Stimulated activated CD8-positive, alpha-beta memory T cell treated with anti-CD3 and anti-CD28 coated beads, Interleukin-4, amount 100 ng/mL, for 4 hours (primary cell): ENCODE measurements at regions not wholly inside any gene's neighbourhood (a gene's known extent, or its start where the extent isn't known, plus 50 kb on each side); places are given as distances from the start of the nearest gene placed in this dataset.

Experiments used
- DNase-seq, 2 donors: peaks; one replicate each; pipeline ENCODE4 v3.0.0-alpha.2; 2020; ENCODE audit warnings: low read depth in 2 of 2, low spot score in 1 of 2

DNA sequence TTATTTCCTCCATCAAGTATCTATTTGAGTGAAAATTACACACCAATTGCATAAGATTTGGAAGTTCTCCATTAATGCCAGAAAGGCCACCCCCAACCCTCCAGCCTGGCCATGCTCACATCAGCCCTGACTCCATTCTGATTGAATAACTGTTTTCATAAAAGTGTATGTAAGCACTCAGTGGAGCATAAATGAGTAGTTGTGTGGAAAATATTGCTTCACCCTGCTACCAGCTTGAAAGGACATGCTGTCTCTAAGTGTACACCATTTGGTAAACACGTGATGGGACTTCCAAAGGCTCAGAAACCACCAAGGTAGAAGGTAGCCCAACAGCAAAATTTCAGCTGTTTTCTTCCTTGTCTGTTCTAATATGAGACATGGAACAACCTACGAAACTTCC lies 393.8 kb downstream of the ZNF385D start:
- DNase-seq: no peak

DNA sequence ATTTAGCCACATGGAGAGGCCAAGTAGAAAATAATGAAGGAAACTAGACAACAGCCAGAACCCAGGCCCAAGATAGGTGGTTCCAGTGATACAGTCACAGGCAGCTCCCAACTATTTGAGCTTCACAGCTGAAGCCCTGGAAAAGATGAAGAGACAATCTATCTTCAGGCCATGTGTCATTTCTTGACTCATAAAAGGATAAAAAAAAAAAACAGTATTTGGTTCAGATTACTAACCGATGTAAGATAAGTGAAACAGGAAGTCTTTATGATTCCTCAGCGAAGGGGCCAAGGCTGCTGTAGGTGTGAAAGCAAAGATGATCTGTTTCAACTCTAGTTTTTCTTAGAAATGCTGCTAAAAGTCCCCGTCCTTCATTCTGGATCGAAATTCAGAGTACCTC lies 394.6 kb downstream of the ZNF385D start:
- DNase-seq: no peak

- DNase-seq: no peak
Observed at GRCh38 chr3:21345382-21345976, 405.5 kb downstream of the ZNF385D start.

GRCh38 chr3:21331857-21332256 lies 419.2 kb downstream of the ZNF385D start:
- DNase-seq: no peak

- no peak for DNase-seq
Observed at GRCh38 chr3:21331321-21331720, 419.7 kb downstream of the ZNF385D start.

GRCh38 chr3:21330293-21330692 lies 420.7 kb downstream of the ZNF385D start:
- DNase-seq: no peak

DNA sequence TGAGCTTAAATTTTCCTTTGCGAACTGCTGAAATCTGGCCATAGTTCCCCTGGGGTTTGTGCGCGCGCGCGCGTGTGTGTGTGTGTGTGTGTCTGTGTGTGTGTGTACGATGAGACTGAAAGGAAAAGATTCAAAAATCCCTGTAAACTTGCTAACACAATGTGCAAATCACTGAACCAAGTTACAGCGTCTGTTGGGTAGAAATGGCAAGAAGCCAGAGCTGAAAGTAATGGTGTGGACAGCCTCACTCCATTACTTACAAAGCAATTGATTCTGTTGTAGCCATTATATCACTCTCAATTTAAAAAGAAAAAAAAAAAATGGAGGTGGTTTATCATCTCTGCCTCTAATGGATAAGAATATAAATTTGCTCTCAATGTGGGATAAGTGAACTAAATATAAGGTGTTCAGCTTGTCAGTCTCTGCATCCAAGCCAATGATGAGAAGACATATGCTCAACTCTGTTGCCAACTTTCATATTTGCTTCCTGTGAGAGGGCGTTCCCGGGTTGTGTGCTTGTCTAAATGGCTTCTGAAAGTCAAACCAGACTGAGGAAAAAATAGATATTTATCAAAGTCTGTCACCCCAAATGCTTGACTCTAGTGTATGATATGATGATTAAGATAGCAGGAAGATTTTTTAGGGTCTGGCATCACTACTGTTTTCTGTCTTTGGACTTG lies 422.2 kb downstream of the ZNF385D start:
- no peak for DNase-seq

DNA sequence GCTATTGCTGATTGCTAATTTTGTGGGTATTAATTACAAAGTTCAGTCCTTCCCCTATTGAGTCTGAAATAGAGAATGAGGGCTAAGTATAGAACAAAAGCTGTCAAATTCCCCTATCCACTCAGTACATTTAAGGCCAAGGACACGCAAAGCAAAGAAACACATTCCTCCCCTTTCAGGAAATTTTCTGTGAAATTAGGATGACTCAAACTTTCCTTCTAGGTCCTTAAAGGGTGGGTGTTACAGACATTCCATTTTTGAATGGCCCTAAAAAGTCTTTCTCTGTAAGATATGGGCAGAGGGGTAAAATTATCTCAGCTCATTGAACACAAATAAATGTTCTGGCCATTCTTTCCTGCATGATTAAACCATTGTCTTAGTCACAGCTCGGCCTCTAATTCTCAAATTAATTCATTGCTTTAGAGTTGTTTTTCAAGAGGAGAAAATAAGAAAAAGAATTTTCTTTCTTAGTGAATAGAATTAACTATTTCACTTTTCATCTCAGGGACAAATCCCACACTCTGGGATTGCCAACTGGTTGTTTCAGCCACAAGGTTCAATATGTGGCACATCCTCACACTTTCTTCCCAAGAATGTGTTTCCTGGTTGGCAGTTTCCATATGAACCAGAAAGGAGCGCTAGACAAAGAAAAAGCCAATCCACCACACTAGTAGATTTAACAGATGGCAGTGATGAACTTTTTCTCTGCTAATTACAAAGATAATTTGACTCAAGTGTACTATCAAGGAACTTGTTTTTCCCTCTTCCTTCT lies 424.1 kb downstream of the ZNF385D start:
- DNase-seq: no peak

GRCh38 chr3:21314688-21315087 lies 436.3 kb downstream of the ZNF385D start:
- no peak for DNase-seq

DNA sequence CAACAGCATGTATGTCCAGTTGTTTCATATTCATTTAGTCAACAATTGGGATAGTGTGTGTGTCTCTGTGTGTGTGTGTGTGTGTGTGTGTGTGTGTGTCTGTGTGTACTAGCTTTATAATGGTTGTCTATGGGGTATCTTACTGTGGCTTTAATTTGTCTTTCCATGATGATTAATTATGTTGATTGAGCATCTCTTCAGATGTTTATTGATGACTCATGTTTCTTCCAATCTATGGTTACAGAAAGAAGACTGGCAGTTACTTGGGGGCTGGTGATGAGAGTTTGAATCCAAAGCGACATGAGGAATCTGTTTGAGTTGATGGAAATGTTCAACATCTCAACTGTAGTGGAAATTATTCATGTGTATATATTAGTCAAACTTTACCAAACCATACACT lies 440.1 kb downstream of the ZNF385D start:
- no peak for DNase-seq

- DNase-seq: no peak
Observed at GRCh38 chr3:21310161-21310560, 440.8 kb downstream of the ZNF385D start.

- DNase-seq: no peak
Observed at GRCh38 chr3:21297304-21297703, 453.7 kb downstream of the ZNF385D start.

GRCh38 chr3:21294768-21295167 lies 456.2 kb downstream of the ZNF385D start:
- no peak for DNase-seq

GRCh38 chr3:21292971-21293370 lies 458.0 kb downstream of the ZNF385D start:
- no peak for DNase-seq

- DNase-seq: no peak
Observed at GRCh38 chr3:21290557-21290956, 460.5 kb downstream of the ZNF385D start.

DNA sequence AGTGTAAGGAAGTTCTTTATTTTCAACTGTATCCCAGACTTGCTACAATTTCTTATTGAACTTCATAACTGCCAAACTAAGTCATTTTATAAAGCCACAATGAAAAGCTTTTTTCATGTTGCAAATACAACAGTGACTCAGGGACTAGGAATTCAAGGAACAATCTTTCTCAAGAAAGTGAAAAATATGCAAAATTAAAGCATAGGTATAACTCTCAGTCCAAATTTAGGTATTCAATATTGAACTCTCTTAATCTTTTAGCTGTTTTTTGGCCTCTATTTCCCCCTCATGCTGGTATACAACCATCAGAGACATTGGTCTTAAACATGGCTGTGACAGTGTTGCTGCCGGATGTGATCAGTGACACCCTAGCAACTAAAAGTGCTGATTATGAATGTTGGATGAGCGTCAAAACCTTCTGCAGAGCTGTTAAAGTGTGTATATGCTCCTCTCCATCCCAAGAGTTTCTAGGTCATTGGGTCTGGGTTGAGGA lies 476.9 kb downstream of the ZNF385D start:
- no peak for DNase-seq

GRCh38 chr3:21273259-21274025 lies 477.6 kb downstream of the ZNF385D start:
- no peak for DNase-seq

GRCh38 chr3:21271606-21272016 lies 479.4 kb downstream of the ZNF385D start:
- DNase-seq: no peak

GRCh38 chr3:21269882-21270281 lies 481.1 kb downstream of the ZNF385D start:
- DNase-seq: no peak

- no peak for DNase-seq
Observed at GRCh38 chr3:21260507-21260906, 490.5 kb downstream of the ZNF385D start.

DNA sequence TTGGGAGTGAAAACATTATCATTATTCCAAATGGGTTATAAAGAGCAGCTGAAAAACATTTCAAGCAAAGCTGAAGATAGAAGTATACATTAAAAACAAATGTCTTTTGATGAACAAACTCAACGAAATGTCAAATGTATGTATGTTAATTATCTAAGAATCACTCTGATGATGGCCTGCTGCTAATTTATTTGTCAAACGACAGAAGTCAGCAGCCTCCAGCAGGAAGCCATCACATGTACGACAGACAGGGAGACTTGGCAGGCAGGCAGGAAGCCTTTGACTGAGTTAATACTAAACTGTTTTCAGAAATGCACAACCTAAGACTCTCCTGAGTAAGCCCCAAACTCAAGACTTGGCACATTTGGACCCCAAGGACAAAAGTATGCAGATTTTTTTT lies 491.1 kb downstream of the ZNF385D start:
- no peak for DNase-seq
